A549 (cell line): ENCODE measurements at regions not wholly inside any gene's neighbourhood (a gene's known extent, or its start where the extent isn't known, plus 50 kb on each side); places are given as distances from the start of the nearest gene placed in this dataset.

Experiments used
- ATAC-seq, 2 experiments: fragments of 200-7000 bp in 1 of 2; fragments of >200 bp in 1 of 2; cut with Nextera tagmentation in 1 of 2; cut with Tn5 transposase in 1 of 2; 3 replicates each; pipeline versions ENCODE4 v1.8.0 to v1.9.1; 2018 to 2020; ENCODE audit warnings: mild to moderate bottlenecking in 1 of 2, moderate library complexity in 1 of 2
- CTCF ChIA-PET: fragments of 300-600 bp; sonication (Branson Sonifier 250); formaldehyde crosslinking; extraction: SDS; loops from one replicate; lab custom pipeline; 2021; ENCODE audit warnings: antibody characterized with exemption, inconsistent platforms; lab: Yijun Ruan, JAX
- POLR2A ChIA-PET: fragments of 350-600 bp; formaldehyde crosslinking; extraction: SDS; loops from one replicate; lab custom pipeline; 2021; ENCODE audit warnings: antibody characterized with exemption, inconsistent platforms; lab: Yijun Ruan, JAX
- DNase-seq, 2 experiments: peaks; one replicate each; pipeline versions ENCODE4 v3.0.0 to v3.0.0-alpha.2; 2011 to 2016; ENCODE audit warnings: low read depth in 1 of 2, low spot score in 1 of 2
- FAIRE-seq: peaks from 2 replicates; lab custom pipeline; 2011; peaks lifted over from hg19 to GRCh38; lab: Jason Lieb, UNC
- H3K27ac ChIP-seq, 2 experiments: fragments of >200 bp; sonication (Bioruptor Twin); formaldehyde crosslinking; 3 replicates each; pipeline ENCODE4 v1.5.1; 2016 to 2017
- H3K4me1 ChIP-seq: fragments of >200 bp; sonication (Bioruptor Twin); formaldehyde crosslinking; 3 replicates; pipeline ENCODE4 v1.6.1; 2016
- H3K4me2 ChIP-seq: fragments of >200 bp; sonication (Bioruptor Twin); formaldehyde crosslinking; 3 replicates; pipeline ENCODE4 v1.6.1; 2016
- H3K4me3 ChIP-seq: fragments of >200 bp; sonication (Bioruptor Twin); formaldehyde crosslinking; 3 replicates; pipeline ENCODE4 v1.5.1; 2016
- H3K9me3 ChIP-seq: fragments of >200 bp; sonication (Bioruptor Twin); formaldehyde crosslinking; 3 replicates; pipeline ENCODE4 v1.6.1; 2016
- BHLHE40 ChIP-seq: IDR thresholded peaks from 2 replicates; pipeline ENCODE4 v1.6.1; 2012; ENCODE audit warnings: low read depth, low read length, inconsistent platforms
- CHD4 ChIP-seq: fragments of 200-600 bp; sonication (generic); IDR thresholded peaks from 2 replicates; pipeline ENCODE4 v1.6.1; 2016; ENCODE audit warnings: antibody characterized with exemption, mild to moderate bottlenecking, borderline replicate concordance
- FOSL2 ChIP-seq, 2 experiments: fragments of 450-650 bp in 1 of 2; fragments of >200 bp in 1 of 2; sonication (Bioruptor Twin) in 1 of 2; formaldehyde crosslinking; IDR thresholded peaks; 2 replicates each; pipeline versions ENCODE4 v1.5.0 to v1.6.1; 2016 to 2020; ENCODE audit warnings: mild to moderate bottlenecking in 1 of 2, moderate library complexity in 1 of 2
- HOXB13 ChIP-seq: fragments of 250-450 bp; sonication (Bioruptor Pico); IDR thresholded peaks from 2 replicates; pipeline ENCODE4 v1.5.0; 2020; ENCODE audit warnings: low read depth, mild to moderate bottlenecking, moderate library complexity
- JUNB ChIP-seq: fragments of >200 bp; sonication (Bioruptor Twin); formaldehyde crosslinking; IDR thresholded peaks from 2 replicates; pipeline ENCODE4 v1.6.1; 2016
- MAFK ChIP-seq: fragments of 450-650 bp; IDR thresholded peaks from 2 replicates; pipeline ENCODE4 v1.6.1; 2014; ENCODE audit not compliant: partially characterized antibody
- NPAS2 ChIP-seq: fragments of 250-450 bp; sonication (Bioruptor Pico); IDR thresholded peaks from 2 replicates; pipeline ENCODE4 v1.8.0; 2022; ENCODE audit warnings: mild to moderate bottlenecking, moderate library complexity, borderline replicate concordance
- NR3C1 ChIP-seq: fragments of >200 bp; sonication (Bioruptor Twin); formaldehyde crosslinking; IDR thresholded peaks from 3 replicates; pipeline ENCODE4 v1.6.1; 2017
- POLR2A ChIP-seq: IDR thresholded peaks from 2 replicates; pipeline ENCODE4 v1.6.1; 2012; ENCODE audit warnings: mild to moderate bottlenecking, low read length
- RAD21 ChIP-seq, 2 experiments: fragments of >200 bp in 1 of 2; sonication (Bioruptor Twin) in 1 of 2; formaldehyde crosslinking in 1 of 2; IDR thresholded peaks in 1 of 2; conservative IDR thresholded peaks in 1 of 2; 2 replicates in 1 of 2; 3 replicates in 1 of 2; pipeline ENCODE4 v1.6.1; 2012 to 2018; ENCODE audit warnings: inconsistent platforms in 1 of 2
- RNF2 ChIP-seq: fragments of 200-600 bp; sonication (generic); IDR thresholded peaks from 2 replicates; pipeline ENCODE4 v1.6.1; 2016; ENCODE audit warnings: low read depth, mild to moderate bottlenecking, antibody characterized with exemption, moderate library complexity, borderline replicate concordance
- WGBS: methylation state at CpG from one replicate; pipeline ENCODE4 v1.1.6; 2017; ENCODE audit errors: missing lambda C conversion rate; 5-methylcytosine and 5-hydroxymethylcytosine counted together
- TF ChIP-seq, protein P1 (sequence below): fragments of 250-450 bp; sonication (Bioruptor Pico); IDR thresholded peaks from 2 replicates; pipeline ENCODE4 v1.5.0; 2020; ENCODE audit warnings: low read depth, mild to moderate bottlenecking, moderate library complexity
- TF ChIP-seq, protein P2 (sequence below): IDR thresholded peaks from 2 replicates; pipeline ENCODE4 v1.6.1; 2012; ENCODE audit warnings: low read depth, borderline replicate concordance
- TF ChIP-seq, protein P3 (sequence below): fragments of 200-600 bp; sonication (generic); IDR thresholded peaks from 2 replicates; pipeline ENCODE4 v1.6.1; 2016; ENCODE audit warnings: antibody characterized with exemption, mild to moderate bottlenecking, moderate library complexity
- TF ChIP-seq, protein P4 (sequence below): fragments of >200 bp; sonication (Bioruptor Twin); formaldehyde crosslinking; IDR thresholded peaks from 2 replicates; pipeline ENCODE4 v1.6.1; 2016
- TF ChIP-seq, protein P5 (sequence below): fragments of 450-650 bp; IDR thresholded peaks from 2 replicates; pipeline ENCODE4 v1.6.1; 2014; ENCODE audit warnings: antibody characterized with exemption
- TF ChIP-seq, protein P6 (sequence below): fragments of 250-450 bp; sonication (Bioruptor Pico); IDR thresholded peaks from 2 replicates; pipeline ENCODE4 v1.5.0; 2021; ENCODE audit warnings: mild to moderate bottlenecking, moderate library complexity, borderline replicate concordance

DNA sequence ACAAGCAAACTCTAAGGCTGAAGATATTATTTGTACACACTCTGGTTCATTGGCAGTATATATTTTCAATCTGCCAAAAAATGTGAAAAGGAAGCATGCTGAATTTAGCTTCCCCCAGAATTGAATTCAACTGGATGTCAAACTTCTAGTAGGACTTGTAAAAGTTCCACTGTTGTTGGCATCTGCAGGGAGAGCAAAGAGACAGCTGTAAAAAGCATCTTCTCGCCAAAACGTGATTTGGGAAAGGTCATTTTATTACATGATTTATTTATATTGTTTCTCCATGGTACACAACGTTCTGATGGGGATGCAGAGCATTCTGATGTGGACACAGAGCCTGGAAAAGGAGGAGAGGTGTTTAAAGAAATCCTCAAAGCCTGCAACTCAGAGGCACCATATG lies 196.7 kb upstream of the ADAMTS9 start:
- POLR2A ChIA-PET = no interaction called here
- Histone ChIP-seq H3K4me2 (no peak overlapping the region), H3K4me3 (no peak overlapping the region), H3K27ac (no peak overlapping the region), H3K9me3 (no peaks in the 10 kb centered on the region), H3K4me1 (no peaks in the 10 kb centered on the region)
- 7% methylated on average over 3 of the region's 3 CpGs for WGBS
- no peak for ATAC-seq
- TF ChIP-seq POLR2A (no peak), JUNB (no peak), NPAS2 (CRISPR knock-in tag) (no peak), RNF2 (no peak), FOSL2 (IDR thresholded peaks at IDR 0.05) (no peak), FOSL2 (CRISPR knock-in tag; IDR thresholded peaks at IDR 0.05) (no peak), HOXB13 (CRISPR knock-in tag) (no peak), MAFK (no peak), BHLHE40 (no peak), NR3C1 (no peak)
- TF ChIP-seq, protein P1, sequence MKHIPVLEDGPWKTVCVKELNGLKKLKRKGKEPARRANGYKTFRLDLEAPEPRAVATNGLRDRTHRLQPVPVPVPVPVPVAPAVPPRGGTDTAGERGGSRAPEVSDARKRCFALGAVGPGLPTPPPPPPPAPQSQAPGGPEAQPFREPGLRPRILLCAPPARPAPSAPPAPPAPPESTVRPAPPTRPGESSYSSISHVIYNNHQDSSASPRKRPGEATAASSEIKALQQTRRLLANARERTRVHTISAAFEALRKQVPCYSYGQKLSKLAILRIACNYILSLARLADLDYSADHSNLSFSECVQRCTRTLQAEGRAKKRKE = no peak
- TF ChIP-seq, protein P2, sequence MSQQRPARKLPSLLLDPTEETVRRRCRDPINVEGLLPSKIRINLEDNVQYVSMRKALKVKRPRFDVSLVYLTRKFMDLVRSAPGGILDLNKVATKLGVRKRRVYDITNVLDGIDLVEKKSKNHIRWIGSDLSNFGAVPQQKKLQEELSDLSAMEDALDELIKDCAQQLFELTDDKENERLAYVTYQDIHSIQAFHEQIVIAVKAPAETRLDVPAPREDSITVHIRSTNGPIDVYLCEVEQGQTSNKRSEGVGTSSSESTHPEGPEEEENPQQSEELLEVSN = no peak
- TF ChIP-seq, all 56 proteins: peak for 0
- no peak for DNase-seq
- FAIRE-seq = no peak
- CTCF ChIA-PET = no interaction called here

DNA sequence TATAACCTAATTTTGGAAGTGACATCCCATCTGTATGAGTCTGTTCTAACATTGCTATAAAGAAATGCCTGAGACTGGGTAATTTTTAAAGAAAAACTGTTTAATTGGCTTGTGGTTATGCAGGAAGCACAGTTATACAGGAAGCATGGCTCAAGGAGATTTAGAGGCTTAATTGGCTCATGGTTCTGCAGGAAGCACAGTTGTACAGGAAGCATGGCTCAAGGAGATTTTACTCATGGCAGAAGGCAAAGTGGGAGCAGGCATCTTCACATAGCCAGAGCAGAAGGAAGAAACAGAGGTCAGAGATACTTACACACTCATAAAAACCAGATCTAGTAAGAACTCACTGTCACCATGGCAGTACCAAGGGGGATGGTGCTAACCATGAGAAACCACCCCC lies 193.1 kb upstream of the ADAMTS9 start:
- POLR2A ChIA-PET = no interaction called here
- H3K9me3 ChIP-seq = no peaks in the 10 kb centered on the region
- H3K4me2 ChIP-seq = no peak overlapping the region
- CTCF ChIA-PET = no interaction called here
- TF ChIP-seq, protein P3, sequence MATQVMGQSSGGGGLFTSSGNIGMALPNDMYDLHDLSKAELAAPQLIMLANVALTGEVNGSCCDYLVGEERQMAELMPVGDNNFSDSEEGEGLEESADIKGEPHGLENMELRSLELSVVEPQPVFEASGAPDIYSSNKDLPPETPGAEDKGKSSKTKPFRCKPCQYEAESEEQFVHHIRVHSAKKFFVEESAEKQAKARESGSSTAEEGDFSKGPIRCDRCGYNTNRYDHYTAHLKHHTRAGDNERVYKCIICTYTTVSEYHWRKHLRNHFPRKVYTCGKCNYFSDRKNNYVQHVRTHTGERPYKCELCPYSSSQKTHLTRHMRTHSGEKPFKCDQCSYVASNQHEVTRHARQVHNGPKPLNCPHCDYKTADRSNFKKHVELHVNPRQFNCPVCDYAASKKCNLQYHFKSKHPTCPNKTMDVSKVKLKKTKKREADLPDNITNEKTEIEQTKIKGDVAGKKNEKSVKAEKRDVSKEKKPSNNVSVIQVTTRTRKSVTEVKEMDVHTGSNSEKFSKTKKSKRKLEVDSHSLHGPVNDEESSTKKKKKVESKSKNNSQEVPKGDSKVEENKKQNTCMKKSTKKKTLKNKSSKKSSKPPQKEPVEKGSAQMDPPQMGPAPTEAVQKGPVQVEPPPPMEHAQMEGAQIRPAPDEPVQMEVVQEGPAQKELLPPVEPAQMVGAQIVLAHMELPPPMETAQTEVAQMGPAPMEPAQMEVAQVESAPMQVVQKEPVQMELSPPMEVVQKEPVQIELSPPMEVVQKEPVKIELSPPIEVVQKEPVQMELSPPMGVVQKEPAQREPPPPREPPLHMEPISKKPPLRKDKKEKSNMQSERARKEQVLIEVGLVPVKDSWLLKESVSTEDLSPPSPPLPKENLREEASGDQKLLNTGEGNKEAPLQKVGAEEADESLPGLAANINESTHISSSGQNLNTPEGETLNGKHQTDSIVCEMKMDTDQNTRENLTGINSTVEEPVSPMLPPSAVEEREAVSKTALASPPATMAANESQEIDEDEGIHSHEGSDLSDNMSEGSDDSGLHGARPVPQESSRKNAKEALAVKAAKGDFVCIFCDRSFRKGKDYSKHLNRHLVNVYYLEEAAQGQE = no peak
- no peak for TF ChIP-seq FOSL2 (IDR thresholded peaks at IDR 0.05)
- no peak for TF ChIP-seq FOSL2 (CRISPR knock-in tag; IDR thresholded peaks at IDR 0.05)
- TF ChIP-seq, protein P4, sequence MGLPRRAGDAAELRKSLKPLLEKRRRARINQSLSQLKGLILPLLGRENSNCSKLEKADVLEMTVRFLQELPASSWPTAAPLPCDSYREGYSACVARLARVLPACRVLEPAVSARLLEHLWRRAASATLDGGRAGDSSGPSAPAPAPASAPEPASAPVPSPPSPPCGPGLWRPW = no peak
- no peak for TF ChIP-seq CHD4
- TF ChIP-seq, protein P5, sequence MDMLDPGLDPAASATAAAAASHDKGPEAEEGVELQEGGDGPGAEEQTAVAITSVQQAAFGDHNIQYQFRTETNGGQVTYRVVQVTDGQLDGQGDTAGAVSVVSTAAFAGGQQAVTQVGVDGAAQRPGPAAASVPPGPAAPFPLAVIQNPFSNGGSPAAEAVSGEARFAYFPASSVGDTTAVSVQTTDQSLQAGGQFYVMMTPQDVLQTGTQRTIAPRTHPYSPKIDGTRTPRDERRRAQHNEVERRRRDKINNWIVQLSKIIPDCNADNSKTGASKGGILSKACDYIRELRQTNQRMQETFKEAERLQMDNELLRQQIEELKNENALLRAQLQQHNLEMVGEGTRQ = no peak
- TF ChIP-seq, protein P6, sequence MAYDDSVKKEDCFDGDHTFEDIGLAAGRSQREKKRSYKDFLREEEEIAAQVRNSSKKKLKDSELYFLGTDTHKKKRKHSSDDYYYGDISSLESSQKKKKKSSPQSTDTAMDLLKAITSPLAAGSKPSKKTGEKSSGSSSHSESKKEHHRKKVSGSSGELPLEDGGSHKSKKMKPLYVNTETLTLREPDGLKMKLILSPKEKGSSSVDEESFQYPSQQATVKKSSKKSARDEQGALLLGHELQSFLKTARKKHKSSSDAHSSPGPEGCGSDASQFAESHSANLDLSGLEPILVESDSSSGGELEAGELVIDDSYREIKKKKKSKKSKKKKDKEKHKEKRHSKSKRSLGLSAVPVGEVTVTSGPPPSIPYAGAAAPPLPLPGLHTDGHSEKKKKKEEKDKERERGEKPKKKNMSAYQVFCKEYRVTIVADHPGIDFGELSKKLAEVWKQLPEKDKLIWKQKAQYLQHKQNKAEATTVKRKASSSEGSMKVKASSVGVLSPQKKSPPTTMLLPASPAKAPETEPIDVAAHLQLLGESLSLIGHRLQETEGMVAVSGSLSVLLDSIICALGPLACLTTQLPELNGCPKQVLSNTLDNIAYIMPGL (CRISPR knock-in tag) = no peak
- no peak for TF ChIP-seq RAD21 (conservative IDR thresholded peaks at IDR 0.05 in 1 of 2, IDR thresholded peaks at IDR 0.05 in 1 of 2)
- no peak overlapping the region for H3K4me3 ChIP-seq
- no peaks in the 10 kb centered on the region for H3K4me1 ChIP-seq
- FAIRE-seq (no peak), ATAC-seq (no peak), DNase-seq (no peak)
- H3K27ac ChIP-seq = no peak overlapping the region
